C1 segment of cervical spinal cord (tissue), 14 donors: ENCODE measurements at regions not wholly inside any gene's neighbourhood (a gene's known extent, or its start where the extent isn't known, plus 50 kb on each side); places are given as distances from the start of the nearest gene placed in this dataset.
A peak's percentile ranks its signal among the peaks of the same experiment; 100 is the strongest.
"Not testable (repeated sequence)": the region's sequence is repeated elsewhere in the genome, so short reads cannot be mapped to it uniquely, and the experiment has no call there.

Experiments
- DNase-seq, 14 donors: peaks; one replicate each; lab custom pipeline; 2025; lab: John Stamatoyannopoulos, UW

GRCh38 chr19:22545751-22546150 is 88.4 kb upstream of the ZNF492 start:
- peak in 7 of 14 donors; percentile 0 to 19 (median 6) for DNase-seq

GRCh38 chr19:22533761-22534160 is 100.4 kb upstream of the ZNF492 start:
- DNase-seq = no peak

- peak in 5 of 14 donors; percentile 2 to 22 (median 10) for DNase-seq
Measured at GRCh38 chr19:22532388-22533300, 101.5 kb upstream of the ZNF492 start.

GRCh38 chr19:22530042-22530441 is 104.1 kb upstream of the ZNF492 start:
- no peak for DNase-seq

GRCh38 chr19:22528956-22529355 is 105.2 kb upstream of the ZNF492 start:
- no peak for DNase-seq

GRCh38 chr19:22527554-22527953 is 105.4 kb upstream of the ZNF98 start:
- DNase-seq = no peak

- no peak for DNase-seq
Measured at GRCh38 chr19:22526661-22527272, 104.6 kb upstream of the ZNF98 start.

GRCh38 chr19:22523940-22524339 is 101.8 kb upstream of the ZNF98 start:
- no peak for DNase-seq

- not testable (repeated sequence) for DNase-seq
Measured at GRCh38 chr19:22519562-22519961, 97.4 kb upstream of the ZNF98 start.

- no peak for DNase-seq
Measured at GRCh38 chr19:22519152-22519551, 97.0 kb upstream of the ZNF98 start.

- no peak for DNase-seq
Measured at GRCh38 chr19:22517496-22518411, 95.6 kb upstream of the ZNF98 start.

- DNase-seq = no peak
Measured at GRCh38 chr19:22515435-22515834, 93.3 kb upstream of the ZNF98 start.

- DNase-seq = no peak
Measured at GRCh38 chr19:22503524-22503923, 81.4 kb upstream of the ZNF98 start.

GRCh38 chr19:22502766-22503165 is 80.6 kb upstream of the ZNF98 start:
- DNase-seq = no peak

GRCh38 chr19:22498831-22499430 is 76.8 kb upstream of the ZNF98 start:
- not testable (repeated sequence) for DNase-seq

- DNase-seq = no peak
Measured at GRCh38 chr19:22491746-22492145, 69.6 kb upstream of the ZNF98 start.

- not testable (repeated sequence) for DNase-seq
Measured at GRCh38 chr19:22483514-22483913, 61.4 kb upstream of the ZNF98 start.

- DNase-seq = no peak
Measured at GRCh38 chr19:22472180-22472637, 50.1 kb upstream of the ZNF98 start.
